CD8-positive, alpha-beta memory T cell (primary cell): ENCODE measurements at regions not wholly inside any gene's neighbourhood (a gene's known extent, or its start where the extent isn't known, plus 50 kb on each side); places are given as distances from the start of the nearest gene placed in this dataset.

Source experiments
- CTCF ChIA-PET: fragments of 350-600 bp; sonication (Branson Sonifier 250); formaldehyde crosslinking; loops from one replicate; lab custom pipeline; 2021; ENCODE audit warnings: antibody characterized with exemption; lab: Charles Lee
- POLR2A ChIA-PET: fragments of 350-600 bp; sonication (Branson Sonifier 250); formaldehyde crosslinking; loops from one replicate; lab custom pipeline; 2021; ENCODE audit warnings: antibody characterized with exemption; lab: Charles Lee
- DNase-seq, 5 donors: peaks; one replicate each; pipeline versions ENCODE4 v3.0.0 to v3.0.0-alpha.2; 2020 to 2022; ENCODE audit warnings: mixed read lengths in 1 of 5
- H3K27ac ChIP-seq: one replicate; pipeline ENCODE4 v1.7.0; 2013; ENCODE audit warnings: low read depth, mild to moderate bottlenecking, low read length, moderate library complexity
- H3K27me3 ChIP-seq: 2 replicates; pipeline ENCODE4 v1.7.0; 2013; ENCODE audit warnings: low read length, mild to moderate bottlenecking; ENCODE audit not compliant: insufficient read depth, poor library complexity, severe bottlenecking
- H3K36me3 ChIP-seq: 2 replicates; pipeline ENCODE4 v1.7.0; 2013; ENCODE audit warnings: mild to moderate bottlenecking, low read length, moderate library complexity; ENCODE audit not compliant: insufficient read depth
- H3K4me1 ChIP-seq: 2 replicates; pipeline ENCODE4 v1.7.0; 2013; ENCODE audit warnings: mild to moderate bottlenecking, low read length, moderate library complexity; ENCODE audit not compliant: insufficient read depth
- H3K4me3 ChIP-seq: 2 replicates; pipeline ENCODE4 v1.7.0; 2013; ENCODE audit warnings: mild to moderate bottlenecking, low read length
- H3K9me3 ChIP-seq: 2 replicates; pipeline ENCODE4 v1.7.0; 2013; ENCODE audit warnings: mild to moderate bottlenecking, low read length
- H3K27ac Mint-ChIP-seq, 8 donors: one replicate each; pipeline ENCODE4 v1.8.0; 2020 to 2021; ENCODE audit warnings: mixed read lengths in 8 of 8, mild to moderate bottlenecking in 6 of 8, inconsistent platforms in 3 of 8, moderate library complexity in 3 of 8
- H3K27me3 Mint-ChIP-seq, 2 donors: one replicate each; pipeline ENCODE4 v1.8.0; 2020 to 2021; ENCODE audit warnings: mixed read lengths in 2 of 2, mild to moderate bottlenecking in 1 of 2, moderate library complexity in 1 of 2
- H3K36me3 Mint-ChIP-seq, 3 donors: one replicate each; pipeline ENCODE4 v1.8.0; 2020 to 2021; ENCODE audit warnings: mixed read lengths in 3 of 3, inconsistent platforms in 1 of 3, mild to moderate bottlenecking in 1 of 3
- H3K4me1 Mint-ChIP-seq, 3 donors: one replicate each; pipeline ENCODE4 v1.8.0; 2020 to 2021; ENCODE audit warnings: mixed read lengths in 3 of 3, inconsistent platforms in 1 of 3, mild to moderate bottlenecking in 1 of 3
- H3K4me3 Mint-ChIP-seq, 7 donors: one replicate each; pipeline ENCODE4 v1.8.0; 2020 to 2021; ENCODE audit warnings: mixed read lengths in 7 of 7, mild to moderate bottlenecking in 6 of 7, moderate library complexity in 4 of 7, inconsistent platforms in 2 of 7
- H3K9me3 Mint-ChIP-seq, 5 donors: one replicate each; pipeline ENCODE4 v1.8.0; 2020 to 2022; ENCODE audit warnings: mixed read lengths in 5 of 5, mild to moderate bottlenecking in 3 of 5, moderate library complexity in 2 of 5, inconsistent platforms in 1 of 5

DNA sequence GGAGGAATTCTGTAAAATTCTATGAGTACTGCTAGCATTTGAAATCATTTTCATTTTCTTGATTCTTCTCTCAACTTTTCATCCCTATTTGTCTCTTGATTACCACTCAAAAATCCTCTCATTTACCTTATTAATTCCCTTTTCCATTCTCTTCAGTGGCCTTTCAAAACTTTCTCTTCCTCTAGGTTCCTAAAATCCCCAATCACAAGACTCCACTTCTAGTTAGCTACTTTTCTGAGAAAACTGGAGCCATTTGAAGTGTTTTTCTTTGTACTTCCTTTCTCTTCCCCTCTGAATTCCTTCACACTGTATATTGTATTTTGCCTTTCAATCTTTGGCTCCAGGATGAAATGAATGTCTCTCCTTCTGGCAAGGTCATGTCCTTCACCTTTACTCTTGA lies 61.3 kb upstream of the NR4A3 start:
- H3K36me3 Mint-ChIP-seq: no peaks in the 10 kb centered on the region
- no peaks in the 10 kb centered on the region for H3K4me1 Mint-ChIP-seq
- ChIA-PET POLR2A (no interaction called here), CTCF (no interaction called here)
- no peaks in the 10 kb centered on the region for H3K9me3 Mint-ChIP-seq
- H3K27ac Mint-ChIP-seq: no peak overlapping the region
- Histone ChIP-seq H3K4me1 (no peaks in the 10 kb centered on the region), H3K27ac (no peak overlapping the region), H3K4me3 (no peak overlapping the region), H3K27me3 (no peaks in the 10 kb centered on the region), H3K36me3 (no peaks in the 10 kb centered on the region), H3K9me3 (no peaks in the 10 kb centered on the region)
- peaks cover 7% of the 10 kb centered on the region in 2 donors for H3K27me3 Mint-ChIP-seq
- DNase-seq: no peak
- H3K4me3 Mint-ChIP-seq: no peak overlapping the region

DNA sequence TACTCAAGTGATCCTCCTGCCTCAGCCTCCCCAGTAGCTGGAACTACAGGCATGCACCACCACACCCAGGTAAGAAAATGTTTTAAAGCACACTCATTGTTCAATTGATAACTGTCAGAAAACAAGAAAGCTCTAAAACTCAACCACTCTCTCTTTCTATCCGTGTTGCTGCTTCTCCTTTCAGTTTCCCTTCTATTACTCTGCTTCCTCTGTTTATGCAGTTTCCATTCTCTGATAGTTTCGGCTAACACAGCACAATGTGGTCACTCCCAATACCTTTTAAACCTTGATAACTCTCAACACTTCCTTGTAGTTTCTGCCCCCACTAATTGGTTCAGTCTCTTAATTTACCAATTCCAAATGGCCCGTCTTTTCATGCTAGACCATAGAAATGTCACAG lies 59.2 kb upstream of the NR4A3 start:
- Histone ChIP-seq H3K4me3 (no peak overlapping the region), H3K27me3 (no peaks in the 10 kb centered on the region), H3K4me1 (no peaks in the 10 kb centered on the region), H3K36me3 (no peaks in the 10 kb centered on the region), H3K27ac (no peak overlapping the region), H3K9me3 (no peaks in the 10 kb centered on the region)
- ChIA-PET CTCF (no interaction called here), POLR2A (no interaction called here)
- Mint-ChIP-seq H3K9me3 (no peaks in the 10 kb centered on the region), H3K27ac (no peak overlapping the region), H3K36me3 (no peaks in the 10 kb centered on the region), H3K27me3 (peaks cover 3 to 10% of the 10 kb centered on the region in 2 donors), H3K4me3 (no peak overlapping the region), H3K4me1 (no peaks in the 10 kb centered on the region)
- no peak for DNase-seq
